ENCODE measurements at regions not wholly inside any gene's neighbourhood (a gene's known extent, or its start where the extent isn't known, plus 50 kb on each side); places are given as distances from the start of the nearest gene placed in this dataset.
"Not testable (repeated sequence)": the region's sequence is repeated elsewhere in the genome, so short reads cannot be mapped to it uniquely, and the experiment has no call there.

DNA sequence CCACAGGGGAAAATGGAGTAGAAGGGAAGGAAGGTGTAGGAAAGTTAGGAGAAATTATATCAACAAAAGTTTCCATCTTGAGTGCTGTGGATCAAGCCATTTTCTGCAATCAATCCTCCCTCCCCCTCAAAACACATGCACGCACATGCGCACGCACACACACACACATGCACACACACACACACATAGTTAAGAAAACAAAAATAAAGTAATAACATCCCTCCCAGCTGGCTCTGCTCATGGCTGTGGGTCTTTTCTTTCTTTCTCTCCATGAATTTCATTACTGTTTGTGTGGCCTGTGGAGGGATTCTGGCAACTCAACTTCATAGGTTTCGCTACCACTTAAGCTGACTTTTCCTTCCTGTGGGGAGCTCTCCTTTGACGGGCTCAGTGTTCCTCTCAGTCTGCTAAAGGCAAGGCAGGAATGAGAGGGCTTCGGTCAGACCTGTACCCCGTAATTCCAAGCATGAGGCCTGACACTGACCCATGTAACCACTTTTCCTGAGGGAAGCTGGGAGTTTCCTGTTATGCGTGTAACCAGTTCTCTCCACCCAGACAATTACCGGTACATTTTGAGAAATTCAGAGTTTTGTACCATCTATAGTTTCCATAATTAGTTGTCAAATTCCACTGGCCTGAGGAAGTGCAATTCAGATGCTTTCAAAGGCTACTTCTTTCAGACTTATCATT, 79.8 kb downstream of the ZNF92 start:
- DNase-seq: no peak

DNA sequence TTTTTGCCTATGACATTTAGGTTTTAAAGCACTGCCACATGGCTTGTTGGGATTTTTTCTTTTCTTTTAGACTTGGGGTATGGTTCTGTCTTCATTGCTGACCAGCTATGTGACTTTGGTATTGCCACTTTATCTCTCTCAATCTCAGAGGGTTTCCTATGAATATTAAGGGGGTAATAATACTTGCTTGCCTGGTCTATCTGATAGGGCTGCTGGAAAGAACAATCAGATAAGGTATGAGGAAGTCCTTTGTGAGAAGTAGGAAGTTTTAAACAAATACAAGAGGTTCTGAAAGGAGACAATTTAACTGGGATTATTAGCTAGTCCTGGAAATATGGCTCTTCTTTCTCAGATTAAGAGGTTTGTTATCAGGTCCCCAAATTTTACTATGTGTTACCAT, 80.8 kb downstream of the ZNF92 start:
- DNase-seq: no peak

GRCh38 chr7:65455050-65455449, 81.4 kb downstream of the ZNF92 start:
- DNase-seq: not testable (repeated sequence)

DNA sequence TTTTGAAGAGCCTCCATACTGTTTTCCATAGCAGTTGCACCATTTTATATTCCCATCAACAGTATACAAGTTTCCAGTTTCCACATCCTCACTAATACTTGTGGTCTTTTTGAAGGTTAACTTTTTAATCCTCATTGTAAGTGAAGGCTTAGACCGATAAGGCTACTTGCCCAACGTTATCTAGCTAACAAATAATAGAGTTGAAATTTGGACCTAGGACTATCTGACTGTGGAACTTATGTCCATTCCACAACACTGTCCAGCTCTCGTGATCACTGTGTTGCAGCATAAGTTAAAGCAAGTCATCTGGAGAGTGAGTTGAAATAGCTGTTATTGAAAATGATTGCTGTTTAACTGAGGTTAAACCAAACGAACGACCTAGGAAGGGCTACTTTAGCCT, 84.0 kb downstream of the ZNF92 start:
- no peak for DNase-seq

GRCh38 chr7:65459438-65459837, 85.8 kb downstream of the ZNF92 start:
- DNase-seq: no peak

DNA sequence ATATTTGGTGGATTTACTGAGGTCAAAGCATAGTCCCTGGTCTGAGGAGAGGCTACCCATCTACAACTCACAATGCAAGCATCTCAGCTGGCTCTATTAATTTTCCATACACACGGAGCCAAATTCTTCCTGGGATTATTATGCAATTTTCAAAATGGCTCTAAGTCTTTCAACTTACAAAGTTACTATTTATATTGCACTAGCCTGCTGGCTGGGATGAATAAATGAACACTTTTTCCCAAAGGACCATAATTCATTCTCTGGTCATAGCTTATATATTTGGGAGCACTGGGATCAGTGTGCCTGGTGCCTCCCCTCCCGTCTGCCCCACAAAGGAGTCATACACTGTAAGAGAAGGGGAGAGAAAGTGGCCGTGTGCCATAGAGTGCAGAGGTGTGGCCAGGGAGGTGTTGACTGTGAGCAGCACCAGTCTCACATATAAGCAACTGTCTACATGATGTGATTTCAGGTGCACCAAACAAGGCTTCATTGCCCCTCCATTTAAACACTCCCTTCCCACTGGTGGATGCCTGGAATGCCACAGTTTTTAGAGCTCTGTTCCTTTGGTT, 88.6 kb downstream of the ZNF92 start:
- DNase-seq: no peak

DNA sequence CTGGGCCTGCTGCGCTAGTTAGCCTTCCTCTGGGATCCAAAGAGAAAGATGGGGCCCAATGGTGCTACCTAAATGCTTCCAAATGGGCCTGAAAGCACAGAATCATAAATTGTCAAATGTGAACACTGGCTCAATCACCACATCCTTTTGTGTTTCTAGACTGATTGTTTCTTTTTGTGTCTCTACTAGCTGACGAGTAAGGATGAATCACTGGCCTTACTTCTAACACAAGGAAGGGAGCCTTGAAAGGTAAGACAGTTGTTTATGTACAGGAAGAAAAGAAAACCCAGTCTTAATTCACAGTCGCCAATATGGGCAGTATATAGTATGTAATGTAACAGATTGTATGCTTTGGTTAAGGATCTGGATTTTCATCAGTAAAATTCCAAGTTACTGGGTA, 89.5 kb downstream of the ZNF92 start:
- DNase-seq: no peak

DNA sequence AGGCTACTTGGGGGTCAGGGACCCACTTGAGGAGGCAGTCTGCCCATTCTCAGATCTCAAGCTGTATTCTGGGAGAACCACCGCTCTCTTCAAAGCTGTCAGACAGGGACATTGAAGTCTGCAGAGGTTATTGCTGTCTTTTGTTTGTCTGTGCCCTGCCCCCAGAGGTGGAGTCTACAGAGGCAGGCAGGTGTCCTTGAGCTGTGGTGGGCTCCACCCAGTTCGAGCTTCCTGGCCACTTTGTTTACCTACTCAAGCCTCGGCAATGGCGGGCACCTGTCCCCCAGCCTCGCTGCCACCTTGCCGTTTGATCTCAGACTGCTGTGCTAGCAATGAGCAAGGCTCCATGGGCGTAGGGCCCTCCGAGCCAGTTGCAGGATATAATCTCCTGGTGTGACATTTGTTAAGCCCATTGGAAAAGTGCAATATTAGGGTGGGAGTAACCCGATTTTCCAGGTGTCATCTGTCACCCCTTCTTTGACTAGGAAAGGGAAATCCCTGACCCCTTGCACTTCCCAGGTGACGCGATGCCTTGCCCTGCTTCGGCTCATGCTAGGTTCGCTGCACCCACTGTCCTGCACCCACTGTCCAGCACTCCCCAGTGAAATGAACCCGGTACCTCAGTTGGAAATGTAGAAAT, 96.4 kb downstream of the ZNF92 start:
- DNase-seq: not testable (repeated sequence)

GRCh38 chr7:65471587-65471986, 97.9 kb downstream of the ZNF92 start:
- no peak for DNase-seq

DNA sequence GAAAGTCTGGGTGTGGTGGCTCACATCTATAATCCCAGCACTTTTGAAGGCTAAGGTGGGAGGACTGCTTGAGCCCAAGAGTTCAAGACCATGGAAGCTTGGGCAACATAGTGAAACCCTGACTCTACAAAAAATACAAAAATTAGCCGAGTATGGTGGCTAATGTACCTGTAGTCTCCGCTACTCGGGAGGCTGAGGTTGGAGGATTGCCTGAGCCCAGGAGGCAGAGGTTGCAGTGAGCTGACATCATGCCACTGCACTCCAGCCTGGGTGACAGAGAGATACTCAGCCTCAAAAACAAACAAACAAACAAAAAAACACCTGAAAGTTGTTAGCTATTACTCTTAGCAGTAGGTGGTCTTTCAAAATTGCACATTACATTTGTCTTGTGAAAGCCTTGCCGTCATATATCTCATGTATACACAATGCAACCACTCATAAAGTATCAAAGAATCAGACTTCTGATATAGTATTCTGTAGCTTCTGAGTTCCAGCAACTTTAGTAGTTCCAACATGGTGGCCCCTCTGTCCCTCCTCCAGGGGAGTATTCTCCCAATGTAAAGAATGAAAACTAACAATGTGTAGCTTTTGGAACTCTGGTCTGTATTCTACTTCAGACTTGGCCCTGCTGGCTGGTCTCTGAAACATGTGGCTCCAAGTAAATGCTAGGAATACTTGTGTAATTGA, 101.5 kb downstream of the ZNF92 start:
- DNase-seq: no peak

GRCh38 chr7:65475734-65476319, 102.2 kb downstream of the ZNF92 start:
- DNase-seq: peak; percentile 30

GRCh38 chr7:65477326-65477725, 103.7 kb downstream of the ZNF92 start:
- DNase-seq: no peak

GRCh38 chr7:65489260-65489767, 115.7 kb downstream of the ZNF92 start:
- DNase-seq: no peak

DNA sequence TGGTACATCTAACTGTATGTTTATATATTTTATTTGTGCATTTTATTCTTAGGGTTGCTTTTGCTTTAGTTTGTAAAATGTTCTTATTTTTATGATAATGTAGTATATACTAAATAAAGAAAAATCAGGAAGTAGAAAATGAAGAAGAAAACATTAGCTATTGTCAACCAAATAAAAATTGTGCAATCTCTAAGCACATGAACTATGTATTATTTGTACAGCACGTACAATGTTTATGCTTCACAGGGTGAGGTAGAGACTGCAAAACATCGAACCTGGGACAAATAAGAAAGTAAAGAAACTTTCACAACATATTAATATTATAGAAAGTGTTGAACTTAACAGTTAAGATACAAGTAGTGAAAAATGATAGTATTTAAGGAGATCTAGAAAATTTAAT, 123.0 kb downstream of the ZNF92 start:
- DNase-seq: not testable (repeated sequence)

- no peak for DNase-seq
Observed at GRCh38 chr7:65503434-65504152, 129.9 kb downstream of the ZNF92 start.

GRCh38 chr7:65504504-65505319, 131.1 kb downstream of the ZNF92 start:
- not testable (repeated sequence) for DNase-seq

DNA sequence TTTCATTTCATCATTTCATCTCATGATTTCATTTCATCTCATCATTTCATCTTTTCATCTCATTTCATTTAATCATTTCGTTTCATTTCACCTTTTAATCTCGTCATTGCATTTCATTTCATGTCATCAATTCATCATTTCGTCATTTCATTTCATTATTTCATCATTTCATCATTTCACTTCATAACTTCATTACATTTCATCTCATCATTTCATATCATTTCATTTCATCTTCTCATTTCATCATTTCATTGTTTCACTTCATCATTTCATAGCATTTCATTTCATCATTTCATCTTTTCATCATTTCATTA, 131.6 kb downstream of the ZNF92 start:
- DNase-seq: not testable (repeated sequence)

GRCh38 chr7:65508581-65509367, 135.1 kb downstream of the ZNF92 start:
- not testable (repeated sequence) for DNase-seq

DNA sequence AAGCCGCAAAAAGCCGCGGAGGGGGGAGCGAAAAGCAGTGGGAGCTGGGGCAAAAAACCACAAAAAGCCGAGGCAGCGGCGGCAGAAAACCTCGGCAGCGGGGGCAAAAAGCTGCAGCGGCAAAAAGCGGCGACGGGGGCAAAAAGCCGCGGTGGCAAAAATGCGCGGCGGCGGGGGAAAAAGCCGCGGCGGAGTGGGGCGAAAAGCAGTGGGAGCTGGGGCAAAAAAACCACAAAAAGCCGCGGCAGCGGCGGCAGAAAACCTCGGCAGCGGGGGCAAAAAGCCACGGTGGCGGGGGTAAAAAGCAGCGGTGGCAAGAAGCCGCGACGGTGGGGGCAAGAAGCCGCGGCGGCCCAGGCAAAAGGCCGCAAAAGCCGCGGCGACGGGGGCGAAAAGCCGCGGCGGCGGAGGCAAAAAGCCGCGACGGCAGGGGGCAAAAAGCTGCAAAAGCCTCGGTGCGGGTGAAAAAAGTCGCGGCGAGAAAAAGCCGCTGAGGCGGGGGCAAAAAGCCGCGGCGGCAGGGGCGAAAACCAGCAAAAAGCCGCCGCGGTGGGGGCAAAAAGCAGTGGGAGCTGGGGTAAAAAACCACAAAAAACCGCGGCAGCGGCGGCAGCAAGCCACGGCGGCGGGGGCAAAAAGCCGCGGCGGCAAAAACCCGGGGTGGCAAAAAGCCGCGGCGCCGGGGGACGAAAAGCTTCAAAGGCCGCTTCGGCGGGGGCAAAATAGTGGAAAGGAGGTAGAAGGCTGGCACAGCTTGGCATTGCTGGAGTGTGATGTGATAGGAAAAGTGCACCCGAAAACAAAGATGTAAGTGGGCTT, 135.9 kb downstream of the ZNF92 start:
- DNase-seq: no peak

GRCh38 chr7:65510187-65510538, 136.5 kb downstream of the ZNF92 start:
- DNase-seq: not testable (repeated sequence)

Measured in central memory CD4-positive, alpha-beta T cell (primary cell).